ENCODE measurements at regions not wholly inside any gene's neighbourhood (a gene's known extent, or its start where the extent isn't known, plus 50 kb on each side); places are given as distances from the start of the nearest gene placed in this dataset.

DNA sequence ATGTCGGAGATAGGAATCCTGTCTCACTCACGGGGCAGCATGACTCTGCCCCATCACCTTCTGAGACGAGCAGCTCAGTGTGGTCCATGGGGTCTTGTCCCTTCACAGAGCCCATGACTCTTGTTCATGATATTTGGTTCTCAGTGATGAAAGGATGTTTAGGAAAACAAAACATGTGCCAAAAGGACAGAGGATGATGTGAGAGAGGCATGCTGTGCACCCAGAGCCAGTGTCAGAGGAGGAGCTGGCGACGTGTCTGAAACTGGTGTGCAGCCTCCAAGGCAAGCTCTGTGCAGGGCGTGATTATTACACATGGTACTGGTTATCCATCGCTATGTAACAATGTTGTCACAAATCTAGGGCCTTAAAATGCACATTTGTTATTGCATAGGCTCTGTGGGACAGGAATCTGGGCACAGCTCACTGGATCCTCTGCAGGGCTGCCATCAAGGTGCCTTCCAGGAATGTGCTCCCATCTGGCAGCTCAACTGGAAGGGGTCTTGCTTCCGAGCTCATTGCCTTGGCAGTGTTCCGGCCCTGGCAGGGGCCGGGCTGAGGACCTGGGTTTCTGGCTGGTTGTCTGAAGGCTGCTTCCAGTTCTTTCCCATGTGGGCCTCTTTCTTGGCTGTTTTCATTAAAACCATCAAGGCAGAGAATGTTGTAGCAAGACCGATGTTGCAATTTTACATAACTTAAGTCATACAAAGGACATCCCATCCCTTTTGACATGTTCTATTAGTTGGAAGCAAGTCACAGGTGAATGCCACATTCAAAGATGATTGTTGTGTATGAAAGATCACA is 175.4 kb downstream of the ERMARD start:
- no peak for TF ChIP-seq CTCF (IDR thresholded peaks at IDR 0.05)
- no peaks in the 10 kb centered on the region for H3K27me3 ChIP-seq (ENCODE audit: control insufficient read depth in 2 of 2, insufficient read depth in 2 of 2, low read length in 2 of 2)
- H3K27me3 Mint-ChIP-seq (ENCODE audit: low read depth in 3 of 3): peaks cover 2 to 6% (median 4%) of the 10 kb centered on the region in 3 donors
- WGBS (ENCODE audit: insufficient coverage): 96% methylated on average over 10 of the region's 11 CpGs
- no peak overlapping the region for H3K27ac ChIP-seq (ENCODE audit: low read depth in 1 of 2, low read length in 2 of 2)
- no peak overlapping the region for H3K4me2 ChIP-seq (replicated peaks; ENCODE audit: extremely low read depth, low read length, poor library complexity, severe bottlenecking)
- no peak overlapping the region for H2AFZ ChIP-seq (ENCODE audit: insufficient read depth, low read depth, low read length, poor library complexity, severe bottlenecking)
- H3K9me3 Mint-ChIP-seq: peaks cover 0 to 6% (median 0%) of the 10 kb centered on the region in 7 donors
- DNase-seq: no peak
- H3K9ac ChIP-seq (ENCODE audit: insufficient read depth, low read length, poor library complexity, severe bottlenecking): no peak overlapping the region
- intact Hi-C loops (cut with micrococcal nuclease): no loop called here
- H3K4me1 ChIP-seq (ENCODE audit: control insufficient read depth in 1 of 2, insufficient read depth in 2 of 2, low read length in 2 of 2): no peaks in the 10 kb centered on the region
- H3K79me2 ChIP-seq (ENCODE audit: insufficient read depth, low read length): no peaks in the 10 kb centered on the region
- H3K4me1 Mint-ChIP-seq: no peaks in the 10 kb centered on the region
- H3K27ac Mint-ChIP-seq: no peak overlapping the region
- no peaks in the 10 kb centered on the region for H3K9me3 ChIP-seq (replicated peaks in 1 of 2; ENCODE audit: control insufficient read depth in 1 of 2, insufficient read depth in 1 of 2, low read length in 2 of 2)
- H3K36me3 Mint-ChIP-seq: no peaks in the 10 kb centered on the region
- H3K4me3 ChIP-seq (replicated peaks in 1 of 3; ENCODE audit: low read depth in 2 of 3, low read length in 3 of 3): no peak overlapping the region
- no peaks in the 10 kb centered on the region for H3K36me3 ChIP-seq (replicated peaks in 1 of 2; ENCODE audit: control insufficient read depth in 1 of 2, insufficient read depth in 2 of 2, low read length in 2 of 2)
- H4K20me1 ChIP-seq (ENCODE audit: insufficient read depth, low read length): no peaks in the 10 kb centered on the region
- no peak overlapping the region for H3K4me3 Mint-ChIP-seq

DNA sequence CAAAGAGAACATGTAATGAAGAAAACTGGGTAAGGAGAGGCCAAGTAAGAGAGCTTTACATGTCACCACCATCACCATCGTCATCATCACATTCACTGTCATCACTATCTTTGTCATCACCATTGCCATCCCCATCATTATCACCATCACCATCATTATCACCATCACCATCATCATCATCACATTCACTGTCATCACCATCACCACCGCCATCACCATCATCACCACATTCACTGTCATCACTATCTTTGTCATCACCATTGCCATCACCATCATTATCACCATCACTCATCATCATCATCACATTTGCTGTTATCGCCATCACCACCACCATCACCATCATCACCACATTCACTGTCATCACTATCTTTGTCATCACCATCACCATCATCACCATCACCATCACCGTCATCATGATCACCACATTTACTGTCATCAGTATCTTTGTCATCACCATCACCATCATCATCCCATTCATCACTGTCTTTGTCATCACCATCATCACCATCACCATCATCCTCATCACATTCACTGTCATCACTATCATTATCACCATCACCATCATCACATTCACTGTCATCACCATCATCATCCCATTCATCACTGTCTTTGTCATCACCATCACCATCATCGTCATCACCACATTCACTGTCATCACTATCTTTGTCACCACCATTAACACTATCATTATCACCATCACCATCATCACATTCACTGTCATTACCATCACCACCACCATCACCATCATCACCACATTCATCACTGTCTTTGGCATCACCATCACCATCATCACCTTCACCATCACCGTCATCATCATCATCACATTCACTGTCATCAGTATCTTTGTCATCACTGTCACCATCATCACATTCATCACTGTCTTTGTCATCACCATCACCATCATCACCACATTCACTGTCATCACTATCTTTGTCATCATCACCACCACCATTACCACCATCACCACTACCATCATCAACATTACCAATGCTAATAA is 172.3 kb downstream of the ERMARD start:
- Histone ChIP-seq H3K4me2 (replicated peaks; ENCODE audit: extremely low read depth, low read length, poor library complexity, severe bottlenecking) (no peak overlapping the region), H3K9ac (ENCODE audit: insufficient read depth, low read length, poor library complexity, severe bottlenecking) (no peak overlapping the region), H3K9me3 (replicated peaks in 1 of 2; ENCODE audit: control insufficient read depth in 1 of 2, insufficient read depth in 1 of 2, low read length in 2 of 2) (peaks cover 1 to 2% of the 10 kb centered on the region in 2 donors), H3K4me3 (replicated peaks in 1 of 3; ENCODE audit: low read depth in 2 of 3, low read length in 3 of 3) (no peak overlapping the region), H3K27me3 (ENCODE audit: control insufficient read depth in 2 of 2, insufficient read depth in 2 of 2, low read length in 2 of 2) (no peaks in the 10 kb centered on the region), H3K36me3 (replicated peaks in 1 of 2; ENCODE audit: control insufficient read depth in 1 of 2, insufficient read depth in 2 of 2, low read length in 2 of 2) (no peaks in the 10 kb centered on the region), H3K4me1 (ENCODE audit: control insufficient read depth in 1 of 2, insufficient read depth in 2 of 2, low read length in 2 of 2) (no peaks in the 10 kb centered on the region), H2AFZ (ENCODE audit: insufficient read depth, low read depth, low read length, poor library complexity, severe bottlenecking) (no peak overlapping the region), H4K20me1 (ENCODE audit: insufficient read depth, low read length) (no peaks in the 10 kb centered on the region), H3K27ac (ENCODE audit: low read depth in 1 of 2, low read length in 2 of 2) (no peak overlapping the region), H3K79me2 (ENCODE audit: insufficient read depth, low read length) (no peaks in the 10 kb centered on the region)
- intact Hi-C loops (cut with micrococcal nuclease): no loop called here
- no peaks in the 10 kb centered on the region for H3K36me3 Mint-ChIP-seq
- no peak for TF ChIP-seq CTCF (IDR thresholded peaks at IDR 0.05)
- WGBS (ENCODE audit: insufficient coverage): 89% methylated on average over 5 of the region's 6 CpGs
- no peak overlapping the region for H3K4me3 Mint-ChIP-seq
- peaks cover 0 to 2% (median 2%) of the 10 kb centered on the region in 3 donors for H3K27me3 Mint-ChIP-seq (ENCODE audit: low read depth in 3 of 3)
- DNase-seq: peak in 1 of 3 donors; percentile 27
- peaks cover 2% of the 10 kb centered on the region for H3K4me1 Mint-ChIP-seq
- H3K27ac Mint-ChIP-seq: no peak overlapping the region
- H3K9me3 Mint-ChIP-seq: peaks cover 0 to 6% (median 0%) of the 10 kb centered on the region in 7 donors

Measured in CD14-positive monocyte (primary cell).